ENCODE measurements at regions not wholly inside any gene's neighbourhood (a gene's known extent, or its start where the extent isn't known, plus 50 kb on each side); places are given as distances from the start of the nearest gene placed in this dataset.

DNA sequence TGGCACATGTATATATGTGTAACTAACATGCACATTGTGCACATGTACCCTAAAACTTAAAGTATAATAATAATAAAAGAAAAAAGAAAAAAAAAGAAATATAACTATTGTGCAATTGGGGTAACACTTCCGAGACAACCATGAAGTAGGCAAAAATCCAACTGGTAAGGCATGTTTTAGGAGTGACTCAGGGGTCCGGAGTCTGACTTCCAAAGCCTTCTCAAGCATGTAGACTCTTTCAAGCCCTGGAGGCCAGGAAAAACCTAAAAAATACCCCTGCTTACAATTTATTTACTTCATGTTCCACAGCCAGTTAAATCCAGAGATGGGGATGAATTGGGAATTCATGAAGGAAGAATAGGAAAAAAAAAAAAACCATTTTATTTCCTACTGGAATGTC lies 161.3 kb upstream of the PHACTR1 start:
- DNase-seq, result no peak

GRCh38 chr6:12555781-12556180 lies 160.8 kb upstream of the PHACTR1 start:
- DNase-seq, result no peak

GRCh38 chr6:12557765-12558164 lies 158.8 kb upstream of the PHACTR1 start:
- no peak for DNase-seq

- no peak for DNase-seq
Observed at GRCh38 chr6:12560315-12560714, 156.3 kb upstream of the PHACTR1 start.

DNA sequence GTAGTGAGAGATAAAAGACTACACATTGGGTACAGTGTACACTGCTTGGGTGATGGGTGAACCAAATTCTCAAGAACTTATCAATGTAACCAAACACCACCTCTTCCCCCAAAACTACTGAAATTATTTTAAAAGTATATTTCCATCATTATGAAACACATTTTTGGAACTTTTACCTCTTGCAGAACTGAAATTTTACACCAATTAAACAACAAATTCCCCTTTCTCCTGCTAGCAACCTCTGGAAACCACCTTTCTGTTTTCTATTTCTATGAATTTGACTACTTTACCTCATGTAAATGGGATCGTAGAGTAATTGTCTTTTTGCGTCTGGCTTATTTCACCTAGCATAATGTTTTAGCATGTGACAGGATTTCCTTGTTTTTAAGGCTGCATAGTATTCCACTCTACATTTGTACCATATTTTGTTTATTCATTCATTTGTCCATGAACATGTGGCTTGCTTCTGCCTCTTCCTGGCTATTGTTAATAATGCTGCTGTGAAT lies 149.9 kb upstream of the PHACTR1 start:
- no peak for DNase-seq

DNA sequence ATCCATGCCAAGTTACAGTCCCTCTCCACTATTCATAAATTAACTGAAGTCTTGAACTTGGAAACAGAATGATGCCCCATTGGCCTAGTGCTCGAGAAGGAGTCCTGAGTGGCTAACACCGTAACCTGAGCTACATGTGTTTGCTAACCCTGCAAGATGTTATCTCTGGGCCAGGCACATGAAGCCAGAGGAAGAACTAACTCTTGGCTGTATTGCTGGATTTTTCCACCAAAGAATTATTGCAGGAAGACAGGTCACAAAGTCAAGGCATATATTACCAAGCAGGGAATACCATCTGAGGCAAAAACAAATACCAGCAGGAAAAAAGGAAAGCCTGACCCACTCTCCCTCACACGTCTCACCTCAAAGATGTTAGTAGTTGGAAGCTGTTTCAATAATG lies 148.9 kb upstream of the PHACTR1 start:
- DNase-seq, result no peak

- DNase-seq, result no peak
Observed at GRCh38 chr6:12569646-12570045, 146.9 kb upstream of the PHACTR1 start.

DNA sequence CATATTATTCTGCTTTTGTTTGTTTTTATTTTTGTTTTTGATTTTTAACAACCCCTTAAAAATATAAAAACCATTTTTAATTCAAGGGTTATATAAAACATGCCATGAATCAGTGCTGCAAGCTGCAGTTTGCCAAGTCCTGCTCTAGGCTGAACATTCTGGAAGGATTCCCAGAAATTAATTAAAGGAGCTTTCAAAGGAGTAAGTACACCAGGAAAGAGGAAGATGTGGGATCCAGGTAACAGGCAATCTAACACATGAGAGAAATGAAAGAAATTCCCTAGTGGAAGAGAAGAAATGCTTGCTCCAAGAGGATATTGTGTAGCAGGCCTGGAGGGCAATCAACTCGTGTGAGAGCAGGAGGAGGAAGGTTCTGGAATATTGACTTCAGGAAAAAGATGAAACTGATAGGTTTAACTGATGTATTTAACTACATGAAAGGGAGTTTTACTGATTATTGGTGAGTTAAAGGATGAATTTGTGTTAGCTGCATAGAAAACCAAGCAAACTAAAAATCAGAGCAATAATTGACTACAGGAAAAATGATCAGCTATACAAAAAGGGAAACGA lies 146.0 kb upstream of the PHACTR1 start:
- no peak for DNase-seq

DNA sequence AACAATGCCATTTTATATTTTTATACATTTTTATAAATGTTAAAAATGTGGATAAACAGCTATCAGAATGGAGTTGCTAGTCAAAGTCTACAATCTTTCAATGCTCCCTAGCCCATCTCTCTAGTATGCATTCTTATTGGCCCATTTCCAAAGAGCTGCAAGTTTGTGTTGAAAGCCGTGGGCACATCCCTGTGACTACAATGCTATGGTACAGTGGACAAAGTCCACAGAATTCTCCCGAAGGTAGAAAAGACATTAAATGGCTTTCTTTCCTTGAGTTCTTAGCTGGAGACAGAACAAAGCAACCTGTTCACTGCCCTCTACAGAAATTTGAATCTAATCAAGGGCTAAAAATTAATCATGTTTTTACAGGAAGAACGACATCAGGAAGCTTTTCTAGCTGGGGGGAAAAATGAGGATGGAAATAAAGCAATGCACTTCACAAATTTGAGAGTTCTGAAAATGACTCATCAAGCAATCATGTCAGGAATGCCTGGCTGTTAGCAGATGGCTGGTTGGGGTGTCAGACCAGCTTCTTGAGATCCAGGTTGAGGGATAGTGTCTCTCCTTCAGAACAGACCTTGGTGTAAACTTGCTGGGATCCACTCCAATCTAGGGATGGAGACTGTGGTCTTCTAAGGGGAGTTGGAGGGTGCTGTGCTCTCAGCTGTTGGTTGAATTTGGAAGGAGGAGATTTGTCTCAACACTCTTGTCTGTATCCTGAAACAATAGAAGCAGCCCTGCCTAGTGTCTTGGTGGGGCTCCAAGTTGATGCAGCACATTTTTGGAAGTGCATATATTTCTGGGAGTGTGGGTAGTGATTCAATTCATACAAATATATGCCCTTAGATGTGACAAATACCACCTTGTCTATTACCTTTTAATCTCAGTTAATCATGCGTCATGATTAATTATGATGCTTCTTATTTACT lies 143.4 kb upstream of the PHACTR1 start:
- DNase-seq, result no peak

- no peak for DNase-seq
Observed at GRCh38 chr6:12575961-12576360, 140.6 kb upstream of the PHACTR1 start.

DNA sequence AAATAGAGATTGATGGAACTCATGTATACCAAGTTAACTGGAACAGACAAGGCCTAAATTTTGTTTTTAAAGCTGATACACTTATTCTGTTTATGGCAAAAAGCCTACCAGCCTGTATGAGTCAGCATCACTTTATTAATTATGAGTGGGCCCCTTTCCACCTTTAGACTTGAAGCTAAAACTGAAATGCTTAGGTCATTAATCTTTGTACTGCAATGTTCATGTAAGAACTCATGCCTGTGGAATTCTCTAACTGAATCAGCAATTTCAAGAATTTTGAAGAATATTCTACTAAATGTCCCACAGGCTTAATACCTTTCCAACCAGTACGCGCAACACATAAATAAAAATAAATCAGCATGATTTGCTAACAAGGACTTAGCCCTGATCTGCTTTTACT lies 140.2 kb upstream of the PHACTR1 start:
- DNase-seq, result no peak

- DNase-seq, result no peak
Observed at GRCh38 chr6:12577124-12577850, 139.3 kb upstream of the PHACTR1 start.

DNA sequence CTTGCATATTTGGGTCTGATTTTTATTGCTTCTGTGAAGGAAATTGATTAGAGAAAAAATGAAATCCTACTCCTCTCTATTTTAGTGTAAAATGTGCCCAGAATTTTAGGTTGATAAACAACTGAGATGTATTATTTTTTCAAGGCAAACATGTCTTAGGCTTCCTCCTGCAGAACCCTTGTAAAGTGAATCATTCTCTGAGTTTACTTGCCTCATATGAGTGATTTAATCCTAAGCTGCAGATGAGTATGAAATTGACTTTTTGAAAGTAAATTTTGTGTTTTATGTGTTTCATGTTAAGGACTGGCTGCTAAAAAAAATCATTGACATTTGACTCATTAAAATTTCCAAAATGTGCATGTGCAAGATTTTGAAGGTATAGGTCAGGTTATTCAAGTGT lies 138.5 kb upstream of the PHACTR1 start:
- DNase-seq, result no peak

DNA sequence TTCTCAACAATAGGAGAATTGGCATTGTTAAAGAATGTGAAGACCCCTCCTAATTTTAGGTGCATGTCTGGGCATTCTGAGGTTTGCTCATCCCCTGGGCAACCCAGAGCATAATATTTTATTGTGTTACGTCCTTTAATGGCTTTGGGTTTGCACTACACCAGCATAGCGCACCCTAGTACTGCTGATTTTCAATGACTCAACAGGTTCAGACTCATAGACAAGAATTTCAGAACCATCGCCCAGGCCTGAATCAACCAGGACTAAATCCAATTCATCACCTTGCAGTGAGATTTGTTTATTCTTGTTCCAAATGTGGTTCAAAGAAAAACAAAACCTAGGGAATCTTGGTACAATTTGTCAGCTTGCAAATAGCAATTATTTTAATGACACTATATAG lies 137.8 kb upstream of the PHACTR1 start:
- DNase-seq, result no peak

DNA sequence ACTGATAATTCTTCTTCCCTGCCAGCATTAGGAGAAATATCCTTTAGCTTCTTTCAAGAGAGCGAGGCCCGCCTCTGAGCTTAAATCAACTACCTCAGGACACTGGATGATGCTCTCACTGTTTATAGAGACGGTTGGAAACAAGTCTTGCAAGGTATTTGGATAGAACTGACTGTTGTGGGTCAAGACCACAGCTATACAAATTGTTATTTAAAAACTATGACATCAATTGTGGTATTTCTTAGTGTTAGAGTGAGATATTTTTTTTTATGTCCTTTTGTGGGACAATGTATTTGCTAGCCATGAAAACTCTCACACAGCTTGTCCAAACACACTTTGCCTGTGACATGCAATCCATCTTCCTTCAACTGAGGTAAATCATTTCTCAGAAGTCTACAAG lies 136.3 kb upstream of the PHACTR1 start:
- no peak for DNase-seq

DNA sequence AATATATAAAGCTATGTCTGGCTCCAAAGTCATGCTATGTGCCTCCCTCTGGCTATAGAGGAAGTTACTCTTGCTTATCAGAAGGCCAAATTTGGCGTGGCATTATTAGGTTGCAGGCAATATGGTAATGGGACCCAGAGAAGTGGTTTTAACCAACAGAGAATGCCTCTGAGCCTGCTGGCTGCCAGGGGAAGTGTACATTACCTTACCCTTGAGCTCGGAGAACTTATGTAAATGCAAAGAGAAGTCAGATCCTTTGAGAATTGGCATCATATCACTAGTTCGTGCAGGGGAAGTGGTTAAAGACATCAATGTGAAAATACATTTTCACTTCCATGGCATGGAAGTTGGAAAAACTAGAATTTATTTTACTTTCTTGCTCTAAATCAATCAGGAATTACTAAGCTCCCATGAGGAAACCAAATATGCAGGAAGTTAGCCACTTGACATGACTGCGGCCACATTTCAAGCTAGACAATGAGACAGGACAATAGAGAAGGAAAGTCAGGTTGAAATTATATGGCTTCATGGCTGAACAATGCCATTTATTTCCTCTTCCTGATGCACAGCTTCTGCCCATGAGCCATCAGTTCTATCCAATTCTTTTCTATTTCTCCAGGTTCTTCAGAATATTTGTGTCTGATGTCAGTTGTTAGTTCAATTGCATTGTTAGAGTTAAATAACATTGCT lies 134.0 kb upstream of the PHACTR1 start:
- no peak for DNase-seq

GRCh38 chr6:12584631-12585405 lies 131.7 kb upstream of the PHACTR1 start:
- DNase-seq, result no peak

GRCh38 chr6:12585497-12585958 lies 131.0 kb upstream of the PHACTR1 start:
- DNase-seq, result no peak

DNA sequence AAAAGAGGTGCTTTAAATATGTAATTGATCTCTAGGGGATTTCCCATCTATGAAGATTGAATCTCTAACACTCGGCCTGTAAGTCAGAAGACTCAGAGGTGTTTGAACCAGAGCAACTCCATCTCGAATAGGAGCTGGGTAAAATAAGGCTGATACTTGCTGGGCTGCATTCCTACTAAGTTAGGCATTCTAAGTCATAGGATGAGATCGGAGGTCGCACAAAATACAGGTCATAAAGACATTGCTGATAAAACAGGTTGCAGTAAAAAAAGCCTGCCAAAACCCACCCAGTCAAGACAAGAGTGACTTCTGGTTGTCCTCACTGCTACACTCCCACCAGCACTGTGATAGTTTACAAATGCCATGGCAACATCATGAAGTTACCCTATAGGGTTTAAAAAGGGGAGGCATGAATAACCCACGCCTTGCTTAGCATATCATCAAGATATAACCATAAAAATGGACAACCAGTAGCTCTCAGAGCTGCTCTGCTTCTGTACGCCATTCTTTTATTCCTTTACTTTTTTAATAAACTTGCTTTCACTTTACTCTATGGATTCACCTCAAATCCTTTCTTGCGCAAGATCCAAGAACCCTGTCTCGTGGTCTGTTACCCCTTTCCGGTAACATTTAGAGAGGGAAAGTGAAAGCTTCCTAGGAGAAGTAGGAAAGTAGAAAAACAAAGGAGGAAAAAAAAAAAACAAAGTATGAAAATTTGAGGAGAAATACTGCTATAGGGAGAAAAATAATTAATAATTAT lies 129.7 kb upstream of the PHACTR1 start:
- no peak for DNase-seq

DNA sequence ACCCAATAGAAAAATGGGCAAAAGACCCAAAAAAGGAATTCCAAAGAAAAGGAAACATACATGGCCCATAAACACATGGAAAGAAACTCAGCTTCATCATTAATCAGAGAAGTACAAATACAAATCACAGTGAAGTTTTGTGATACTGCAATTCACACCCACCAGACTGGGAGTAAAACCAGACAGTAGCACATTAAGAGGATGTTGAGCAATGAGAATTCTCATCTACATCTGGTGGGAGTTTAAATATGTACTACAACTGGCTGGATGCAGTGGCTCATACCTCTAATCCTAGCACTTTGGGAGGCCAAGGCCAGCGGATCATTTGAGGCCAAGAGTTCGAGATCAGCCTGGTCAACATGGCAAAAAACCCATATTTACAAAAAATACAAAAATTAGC lies 125.7 kb upstream of the PHACTR1 start:
- DNase-seq, result no peak

- DNase-seq, result no peak
Observed at GRCh38 chr6:12592634-12593033, 123.9 kb upstream of the PHACTR1 start.

Data from activated CD4-positive, CD25-positive, alpha-beta regulatory T cell treated with anti-CD3 and anti-CD28 coated beads, Interleukin-2, amount 50 U/mL, for 72 hours (primary cell).